GM13976 (cell line): ENCODE measurements at regions not wholly inside any gene's neighbourhood (a gene's known extent, or its start where the extent isn't known, plus 50 kb on each side); places are given as distances from the start of the nearest gene placed in this dataset.

Experiments
- DNase-seq: peaks from one replicate; pipeline ENCODE4 v3.0.0; 2012; ENCODE audit warnings: low spot score
- CTCF ChIP-seq: IDR thresholded peaks from 2 replicates; pipeline ENCODE4 v1.5.1; 2012; ENCODE audit warnings: borderline replicate concordance, mild to moderate bottlenecking; ENCODE audit not compliant: insufficient read depth; ENCODE audit errors: extremely low read depth, missing control alignments, control extremely low read depth
- in situ Hi-C: fragments of 300-500 bp; cut with MboI; formaldehyde crosslinking; loops from one replicate; pipeline ENCODE4 v1.12.0; 2022; ENCODE audit warnings: low sequenced_read_pairs, mixed read lengths, inconsistent platforms; ENCODE audit not compliant: unreplicated experiment

- DNase-seq: no peak
- in situ Hi-C loops: no loop called here
- TF ChIP-seq CTCF: no peak
Observed at GRCh38 chr10:31749301-31749700, 179.3 kb downstream of the ARHGAP12 start.

GRCh38 chr10:31745612-31746376, 182.8 kb downstream of the ARHGAP12 start:
- no peak for TF ChIP-seq CTCF

GRCh38 chr10:31744025-31744424, 184.6 kb downstream of the ARHGAP12 start:
- no peak for DNase-seq
- in situ Hi-C loops: no loop called here
- no peak for TF ChIP-seq CTCF

More at GRCh38 chr10:31745612-31746376, 182.8 kb downstream of the ARHGAP12 start:
- in situ Hi-C loops: no loop called here
- no peak for DNase-seq

- in situ Hi-C loops: no loop called here
- no peak for TF ChIP-seq CTCF
- no peak for DNase-seq
Observed at GRCh38 chr10:31742255-31742654, 186.4 kb downstream of the ARHGAP12 start.

- in situ Hi-C loops: no loop called here
- DNase-seq: no peak
- no peak for TF ChIP-seq CTCF
Observed at GRCh38 chr10:31741473-31741872, 187.2 kb downstream of the ARHGAP12 start.

GRCh38 chr10:31739711-31740110, 188.9 kb downstream of the ARHGAP12 start:
- in situ Hi-C loops: no loop called here
- TF ChIP-seq CTCF: no peak
- no peak for DNase-seq
